GM21737 (cell line): ENCODE measurements at regions not wholly inside any gene's neighbourhood (a gene's known extent, or its start where the extent isn't known, plus 50 kb on each side); places are given as distances from the start of the nearest gene placed in this dataset.

Experiments
- ATAC-seq: cut with Tn5 transposase; IDR thresholded peaks from one replicate; pipeline ENCODE4 v1.9.1; 2021; ENCODE audit warnings: mild to moderate bottlenecking, moderate library complexity; ENCODE audit not compliant: unreplicated experiment

DNA sequence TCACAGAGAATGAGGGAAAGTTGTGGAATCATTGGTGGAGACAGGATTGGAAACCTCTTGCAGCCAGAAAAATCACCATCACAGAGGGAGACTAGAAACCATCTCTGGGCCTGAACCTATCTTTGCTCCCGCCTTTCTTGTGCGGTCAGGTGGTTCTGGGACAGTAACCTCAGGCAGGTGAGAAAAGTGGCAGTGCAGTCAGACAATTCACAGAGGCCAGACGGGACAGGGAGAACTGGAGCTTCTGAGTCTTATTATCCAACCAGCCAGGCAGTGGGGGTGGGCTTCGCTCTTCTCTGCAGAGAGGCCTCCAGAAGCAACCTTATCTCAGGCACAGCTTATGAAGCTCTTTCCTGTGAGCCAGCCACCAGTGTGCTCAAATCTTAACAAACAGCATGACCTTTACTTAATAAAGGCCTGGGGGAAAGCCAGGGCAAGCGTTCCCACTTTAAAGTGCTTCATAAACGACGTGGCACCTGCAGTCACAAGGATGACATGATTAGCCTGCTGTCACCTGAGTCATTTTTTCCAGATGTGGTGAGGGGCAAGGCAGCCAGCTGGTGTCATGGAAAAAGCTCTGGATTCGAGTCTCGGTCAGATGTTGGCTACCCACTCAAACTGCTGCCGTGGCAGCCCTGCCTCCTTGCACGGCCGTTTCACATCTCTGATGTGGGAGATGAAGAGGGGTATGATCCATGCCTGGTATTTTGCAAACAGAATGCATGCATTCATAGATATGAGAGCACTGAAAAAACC is 109.7 kb downstream of the B3GNT2 start:
- no peak for ATAC-seq

DNA sequence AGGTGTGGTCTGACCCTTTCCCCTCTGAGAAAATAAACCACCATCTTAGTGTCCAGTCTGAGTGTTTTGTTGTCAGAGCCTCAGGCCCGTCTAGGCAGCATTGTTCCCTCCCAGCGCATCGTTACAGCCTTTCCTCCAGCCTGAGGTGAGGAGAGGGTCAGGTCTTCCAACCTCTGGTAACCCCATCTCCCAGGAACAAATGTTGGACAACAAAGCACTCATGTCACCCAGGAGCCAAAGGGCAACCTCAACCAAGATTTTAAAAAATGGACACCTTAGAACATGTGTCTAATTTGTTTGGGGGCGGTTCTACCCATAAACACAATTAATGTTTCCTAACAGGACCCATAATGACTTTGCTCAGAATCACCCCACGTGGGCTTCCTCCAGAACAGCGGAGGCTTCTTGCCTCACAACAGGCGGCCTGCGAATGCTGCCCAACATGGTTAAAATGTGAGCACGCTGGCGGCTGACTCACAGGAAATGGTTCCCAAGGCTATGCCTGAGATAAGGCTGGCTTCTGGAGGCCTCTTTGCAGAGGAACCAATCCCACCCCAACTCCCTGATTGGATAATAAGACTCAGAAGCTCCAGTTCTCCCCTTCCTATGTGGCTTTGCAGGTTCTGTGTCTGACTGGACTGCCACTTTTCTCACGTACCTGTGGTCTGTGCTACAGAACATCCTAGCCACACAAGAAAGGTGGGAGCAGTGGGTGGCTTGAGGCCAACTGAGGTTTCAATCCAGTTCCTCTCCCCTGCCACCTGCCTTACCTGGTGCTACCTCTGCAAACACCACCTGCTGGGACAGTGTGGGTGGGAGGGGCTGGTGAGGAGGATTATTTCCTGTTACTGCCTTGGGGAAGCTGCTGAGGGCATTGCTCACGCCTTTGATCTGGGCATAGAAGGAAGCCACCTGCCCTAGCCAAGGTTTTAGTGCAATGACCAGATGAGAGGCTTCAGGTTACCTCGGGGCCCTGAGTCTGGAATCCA is 108.8 kb downstream of the B3GNT2 start:
- ATAC-seq = no peak

DNA sequence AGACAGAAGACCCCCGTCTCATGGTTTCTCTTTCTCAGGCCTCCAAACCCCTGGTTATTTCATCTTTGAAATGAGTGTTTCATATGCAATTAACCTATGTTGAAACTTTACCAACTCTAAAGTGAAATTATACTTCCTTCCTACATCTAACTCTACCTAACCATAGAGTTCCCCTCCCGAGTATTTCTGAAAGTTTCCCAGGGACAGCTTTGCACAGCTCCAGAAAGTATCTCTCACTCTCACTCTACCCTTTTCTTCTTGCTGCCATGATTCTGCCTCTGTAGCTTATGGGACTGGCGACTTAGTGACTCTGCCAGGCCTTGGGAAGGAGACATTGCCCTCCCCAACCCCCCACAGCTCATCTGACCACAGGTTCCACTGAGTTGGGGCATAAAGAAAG is 107.9 kb downstream of the B3GNT2 start:
- ATAC-seq = no peak

DNA sequence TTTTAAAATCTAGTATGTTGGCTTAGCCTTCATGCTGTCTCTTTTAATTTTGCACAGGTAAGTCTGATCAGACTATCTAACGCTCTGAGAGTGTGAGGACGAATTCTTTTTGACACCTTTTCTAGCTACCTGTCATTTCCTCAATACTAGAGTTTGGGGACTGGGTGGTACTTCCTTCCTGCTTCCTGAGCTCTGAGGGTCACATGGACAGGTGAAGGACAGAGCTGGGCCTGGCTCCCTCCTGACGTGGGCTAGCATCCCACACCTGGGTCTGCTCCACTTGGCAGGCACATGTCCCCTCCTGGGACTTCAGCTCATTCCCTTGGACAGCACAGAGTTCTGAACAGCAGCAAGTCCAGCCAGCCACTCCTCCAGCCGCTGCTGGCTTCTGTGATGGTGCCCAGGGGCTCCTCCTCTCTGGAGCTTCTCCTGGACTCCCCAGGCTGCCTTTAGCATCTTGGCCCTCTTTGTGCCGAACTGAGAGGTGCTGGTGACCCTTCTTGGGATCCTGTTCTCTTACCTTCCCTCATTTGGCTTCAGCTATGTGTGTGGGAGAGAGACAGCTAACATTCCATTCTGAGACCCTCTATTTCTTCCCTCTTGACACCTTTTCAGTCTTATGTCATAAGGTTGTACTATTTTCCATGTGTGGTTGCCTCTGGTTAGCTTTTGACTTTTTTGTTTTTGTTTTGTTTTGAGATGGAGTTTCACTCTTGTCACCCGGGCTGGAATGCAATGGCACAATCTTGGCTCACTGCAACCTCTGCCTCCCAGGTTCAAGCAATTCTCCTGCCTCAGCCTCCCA is 106.9 kb downstream of the B3GNT2 start:
- no peak for ATAC-seq

DNA sequence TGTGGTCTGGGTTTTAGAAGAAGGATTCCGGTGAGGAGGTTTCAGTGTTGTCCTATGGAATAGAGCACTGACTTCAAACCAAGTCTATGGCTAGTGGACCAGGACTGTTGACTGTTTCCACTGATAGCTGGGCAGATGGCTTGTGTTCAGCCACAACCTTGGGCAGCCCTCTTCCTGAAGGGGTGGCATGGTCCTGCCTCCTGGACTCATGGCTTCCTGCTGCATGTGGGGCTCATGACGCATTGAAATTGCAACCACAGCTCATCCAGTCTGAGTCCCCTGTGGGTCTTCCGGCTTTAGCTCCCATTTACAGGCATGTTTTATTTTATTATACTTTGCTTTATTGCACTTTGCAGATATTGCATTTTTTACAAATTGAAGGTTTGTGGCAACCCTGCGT is 105.0 kb downstream of the B3GNT2 start:
- ATAC-seq = no peak

DNA sequence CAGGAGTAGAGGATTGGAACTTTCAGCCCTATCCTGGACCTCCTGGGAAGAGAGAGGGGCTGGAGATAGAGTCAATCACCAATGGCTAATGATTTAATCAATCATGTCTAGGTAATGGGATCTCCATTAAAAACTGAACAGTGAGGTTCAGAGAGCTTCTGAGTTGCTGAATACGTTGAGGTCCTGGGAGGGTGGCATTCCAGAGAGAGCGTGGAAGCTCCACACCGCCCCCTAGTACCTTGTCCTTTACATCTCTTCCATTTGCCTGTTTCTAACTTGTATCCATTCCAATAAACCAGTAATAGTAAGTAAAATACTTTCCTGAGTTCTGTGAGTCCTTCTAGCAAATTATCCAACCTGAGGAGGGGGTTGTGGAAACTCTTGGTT is 101.7 kb downstream of the B3GNT2 start:
- ATAC-seq = no peak

DNA sequence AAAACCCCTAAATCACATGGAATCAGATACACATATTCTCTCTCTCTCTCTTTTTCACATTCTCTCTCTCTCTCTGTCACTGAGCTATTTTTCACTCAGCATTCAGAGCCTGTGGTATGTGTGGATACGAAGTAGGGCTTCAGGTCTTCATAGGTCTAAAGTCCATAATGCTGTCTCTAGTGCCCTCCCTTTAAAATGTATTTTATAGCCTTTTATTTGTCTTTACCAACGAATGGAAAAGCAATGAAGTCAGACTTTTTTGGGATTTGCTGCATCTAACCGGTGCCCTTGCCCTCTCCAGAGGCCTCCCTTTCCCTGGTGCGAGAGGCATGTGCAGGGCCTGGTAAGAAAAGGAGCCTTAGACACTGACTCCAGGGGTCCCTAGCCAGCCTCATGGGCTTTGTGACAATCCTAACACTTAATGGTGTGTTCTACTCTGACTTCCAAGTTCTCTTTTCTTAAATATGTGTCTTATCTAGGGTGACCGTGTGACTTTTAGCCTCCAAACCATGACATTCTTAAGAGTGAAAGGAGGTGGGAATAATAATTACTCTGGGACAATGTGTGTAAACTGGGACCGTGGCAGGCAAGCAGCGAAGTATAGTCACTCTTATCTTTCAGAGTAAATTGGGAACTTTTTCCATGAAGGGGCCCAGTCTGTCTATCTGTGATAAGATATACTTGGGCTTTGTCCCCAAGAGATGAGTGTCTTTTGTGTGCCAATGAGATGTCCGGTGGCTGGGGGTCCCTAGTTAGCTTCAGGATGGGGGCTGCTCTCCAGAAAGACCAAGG is 101.1 kb downstream of the B3GNT2 start:
- no peak for ATAC-seq

DNA sequence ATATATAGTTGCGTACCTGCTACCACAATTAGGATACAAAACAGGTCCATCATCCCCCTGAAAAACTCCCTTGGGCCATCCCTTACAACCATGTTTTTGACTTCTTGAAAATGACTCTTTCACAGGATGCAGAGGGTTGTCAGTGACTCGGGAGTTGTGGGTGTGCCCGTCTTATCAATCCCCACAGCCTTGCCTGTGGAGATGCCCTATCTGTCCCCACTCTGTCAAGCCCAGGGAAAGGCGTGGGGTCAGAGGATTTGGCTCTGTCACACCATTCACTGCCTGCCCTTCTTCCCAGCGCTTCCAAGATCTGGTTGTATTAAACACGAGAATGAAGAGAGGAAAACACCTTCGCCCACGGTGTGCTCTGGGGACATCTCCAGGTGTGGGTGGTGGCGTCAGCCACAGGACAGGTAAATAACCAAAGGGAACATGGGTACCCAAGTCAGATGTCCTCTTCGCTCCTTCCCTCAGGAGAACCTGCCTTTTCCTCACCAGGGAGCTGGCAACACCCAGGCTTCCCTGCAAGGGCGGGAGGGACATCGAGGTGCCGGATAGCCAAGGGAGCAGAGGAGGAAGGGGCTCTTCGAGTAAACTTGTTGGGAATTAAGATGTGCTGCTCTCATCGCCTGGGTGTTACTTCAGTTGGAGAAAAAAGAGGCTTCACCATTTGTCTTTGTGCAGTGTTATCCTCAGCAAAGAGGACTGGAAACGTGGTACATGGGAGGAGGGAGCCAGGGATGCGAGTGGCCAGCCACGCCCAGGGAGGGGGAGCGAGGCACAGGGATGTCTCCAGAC is 100.3 kb downstream of the B3GNT2 start:
- ATAC-seq = no peak

DNA sequence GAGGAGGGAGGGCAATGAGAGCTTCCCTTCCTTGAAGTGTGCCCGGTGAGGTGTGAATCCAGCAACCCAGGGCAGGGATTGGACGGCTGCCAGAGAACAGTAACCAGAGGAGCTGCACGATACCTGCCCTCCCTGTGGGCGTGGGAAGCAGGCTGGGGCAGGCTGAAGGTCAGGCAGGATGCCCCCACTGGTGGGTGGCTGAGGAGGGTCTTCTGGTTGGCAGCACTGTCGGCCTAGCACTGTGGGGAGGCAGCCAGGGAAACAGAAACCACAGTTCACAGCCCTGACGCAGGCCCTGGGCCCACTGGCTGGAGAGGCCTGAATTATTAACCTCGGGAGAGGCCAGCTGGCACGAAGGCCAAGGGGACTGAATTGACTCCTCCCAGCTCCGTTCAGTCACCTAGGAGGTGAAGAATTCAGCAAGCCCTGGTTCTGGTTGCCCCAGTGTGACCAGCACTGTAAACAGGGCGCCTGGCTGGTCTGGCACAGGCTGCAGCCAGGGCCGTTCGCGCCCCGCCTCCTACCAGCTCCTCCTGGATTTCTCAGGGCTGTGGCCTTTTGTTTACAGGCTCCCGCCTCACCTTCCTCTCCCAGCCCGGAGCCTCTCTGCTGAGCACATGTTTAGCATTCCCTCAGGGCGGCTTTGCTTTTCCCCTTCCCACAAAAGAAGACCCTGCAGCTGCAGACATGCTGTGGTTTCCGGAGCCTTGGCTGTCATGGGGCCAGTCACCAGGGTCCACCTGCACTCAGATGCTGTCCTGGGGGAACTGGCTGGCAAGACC is 97.8 kb downstream of the B3GNT2 start:
- peak; percentile 73 for ATAC-seq

DNA sequence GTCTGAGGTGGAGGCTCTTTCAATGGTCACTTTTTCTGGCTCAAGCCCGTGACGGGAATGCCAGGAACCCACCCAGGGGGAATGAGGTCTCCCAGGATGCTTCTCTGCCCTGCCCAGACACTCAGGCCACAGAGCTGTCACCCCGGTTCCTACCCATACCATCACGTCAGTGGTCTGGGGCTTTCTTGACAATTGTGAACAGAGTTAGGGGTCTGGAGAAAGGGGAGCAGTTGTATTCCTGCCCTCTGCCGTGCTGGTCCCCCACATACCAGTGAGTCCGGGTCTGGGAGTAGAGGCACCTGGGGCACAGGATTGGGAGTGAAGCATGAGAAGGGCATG is 97.2 kb downstream of the B3GNT2 start:
- no peak for ATAC-seq

DNA sequence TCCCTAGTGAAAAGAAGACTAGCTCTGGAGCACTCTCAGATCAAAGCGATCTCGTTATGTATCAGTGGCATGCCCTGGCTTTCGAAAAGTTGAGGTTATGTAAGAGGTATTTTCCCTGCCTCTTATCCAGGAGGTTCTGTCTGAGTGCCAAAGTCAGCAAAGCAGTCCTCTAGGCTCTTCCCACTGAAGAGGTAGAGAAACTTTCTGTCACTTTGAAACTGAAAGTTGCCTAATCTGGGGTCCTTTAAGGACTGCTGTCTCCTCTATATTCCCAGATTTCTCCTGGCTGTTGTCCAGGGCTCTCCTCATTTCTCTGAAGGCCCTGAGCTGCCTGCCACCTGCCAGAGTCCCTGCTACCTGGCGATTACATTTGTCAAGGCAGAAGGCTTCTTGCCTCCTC is 96.3 kb downstream of the B3GNT2 start:
- ATAC-seq = no peak

DNA sequence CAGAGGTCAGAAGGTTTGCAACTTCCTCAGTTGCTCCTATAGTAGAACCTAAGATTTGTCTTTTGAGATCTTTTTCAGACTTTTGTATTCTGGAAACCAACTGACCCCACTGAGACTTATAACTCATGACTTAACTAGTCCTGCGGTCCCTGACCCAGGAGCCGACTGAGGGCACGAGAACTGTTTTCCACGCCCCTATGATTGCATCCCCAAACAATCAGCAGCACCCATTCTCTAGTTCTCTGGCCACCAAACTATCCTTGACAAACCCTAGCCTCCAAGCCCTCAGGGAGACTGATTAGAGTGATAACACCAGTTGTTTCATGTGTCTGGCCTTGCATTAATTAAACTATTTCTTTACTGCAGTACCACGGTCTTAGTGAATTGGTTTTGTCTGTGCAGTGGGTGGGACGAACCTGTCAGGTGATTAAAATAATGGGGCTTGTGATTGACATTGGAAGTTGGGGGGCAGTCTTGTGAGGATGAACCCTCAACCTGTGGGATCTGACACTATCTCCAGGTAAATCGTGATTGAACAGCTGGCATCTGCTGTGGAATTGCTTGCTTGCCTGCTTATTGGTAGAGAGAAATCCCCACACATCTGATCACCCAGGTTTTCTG is 95.7 kb downstream of the B3GNT2 start:
- ATAC-seq = no peak

DNA sequence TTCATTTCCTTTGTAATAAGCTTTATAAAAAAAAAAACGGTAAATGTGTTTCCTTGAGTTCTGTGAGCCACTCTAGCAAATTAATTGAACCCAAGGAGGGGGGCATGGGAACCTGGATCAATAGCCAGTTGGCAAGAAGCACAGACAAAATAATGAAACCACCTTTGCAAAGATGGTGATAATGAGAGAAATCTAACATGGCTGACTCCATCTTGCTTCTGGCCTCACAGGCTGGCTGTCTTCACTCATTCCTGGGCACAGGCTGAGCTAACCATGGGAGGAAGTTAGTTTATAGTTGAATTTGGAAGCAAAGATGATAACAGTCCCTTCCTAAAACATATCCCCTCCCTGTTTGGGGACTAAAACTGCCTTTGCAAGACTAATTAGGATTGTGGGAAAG is 95.1 kb downstream of the B3GNT2 start:
- ATAC-seq = no peak

DNA sequence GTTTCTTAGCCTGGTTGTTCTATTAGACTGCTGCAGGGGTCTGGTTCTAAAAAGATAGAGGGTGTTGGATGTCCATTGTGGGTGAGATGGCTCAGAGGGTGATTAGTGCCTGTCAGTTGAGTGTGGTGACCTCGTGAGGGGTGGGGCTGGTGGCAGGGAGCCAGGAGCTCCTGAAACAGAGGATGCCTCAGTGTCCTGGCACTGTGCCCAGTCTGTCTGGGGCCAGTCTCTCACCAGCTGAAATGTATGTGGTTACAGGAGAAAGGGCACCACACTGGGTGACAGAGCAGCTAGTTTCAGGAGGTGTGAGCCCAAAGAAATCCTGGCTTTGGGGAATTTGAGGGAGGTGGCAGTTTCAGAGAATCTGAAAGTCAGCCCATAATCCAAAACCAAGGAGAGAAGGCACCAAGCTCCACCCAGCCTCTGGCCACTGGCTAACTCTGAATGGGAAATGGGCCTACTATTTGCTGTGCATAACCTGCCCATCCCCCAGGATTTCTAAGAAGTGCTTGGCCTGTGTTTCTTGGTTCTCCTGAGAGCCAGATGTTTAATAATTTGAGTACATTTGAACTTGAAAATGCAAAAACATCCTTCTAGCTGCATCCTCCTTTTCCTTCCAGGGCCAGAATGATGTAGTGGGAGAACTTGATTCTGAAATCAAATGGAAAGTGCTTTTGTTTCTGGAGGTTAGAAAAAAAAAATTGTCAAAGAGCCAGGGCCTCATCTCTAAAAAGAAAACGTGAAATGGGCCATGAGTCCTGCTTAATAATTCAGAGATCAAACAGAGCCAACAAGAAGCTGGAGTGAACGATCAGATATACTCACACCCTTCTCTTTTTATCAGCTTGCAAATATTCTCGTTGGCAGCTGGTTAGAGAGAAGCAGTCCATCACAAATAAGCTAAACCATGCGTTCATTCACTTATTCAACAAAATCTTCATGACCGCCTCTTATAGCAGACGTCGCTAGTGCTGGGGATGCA is 92.3 kb downstream of the B3GNT2 start:
- peak; percentile 78 for ATAC-seq

DNA sequence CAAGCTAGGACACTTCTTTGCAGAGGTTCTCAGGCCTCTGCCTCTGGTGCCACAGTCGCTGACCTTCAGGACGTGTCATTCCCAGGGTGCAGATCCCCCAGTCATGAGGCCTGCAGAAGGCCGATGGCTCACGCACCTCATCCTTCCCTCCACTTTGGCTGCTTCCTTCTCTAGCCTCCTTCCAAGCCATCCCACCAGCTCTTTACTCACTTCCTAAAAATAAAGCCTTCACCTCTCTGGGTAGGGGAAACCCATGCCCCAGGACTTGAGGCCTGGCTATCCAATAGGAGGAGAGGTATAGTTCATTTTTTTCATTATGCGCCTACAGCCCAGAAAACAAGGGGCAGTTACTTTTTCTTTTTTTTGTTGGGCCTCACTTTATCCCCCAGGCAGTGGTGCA is 91.4 kb downstream of the B3GNT2 start:
- no peak for ATAC-seq

DNA sequence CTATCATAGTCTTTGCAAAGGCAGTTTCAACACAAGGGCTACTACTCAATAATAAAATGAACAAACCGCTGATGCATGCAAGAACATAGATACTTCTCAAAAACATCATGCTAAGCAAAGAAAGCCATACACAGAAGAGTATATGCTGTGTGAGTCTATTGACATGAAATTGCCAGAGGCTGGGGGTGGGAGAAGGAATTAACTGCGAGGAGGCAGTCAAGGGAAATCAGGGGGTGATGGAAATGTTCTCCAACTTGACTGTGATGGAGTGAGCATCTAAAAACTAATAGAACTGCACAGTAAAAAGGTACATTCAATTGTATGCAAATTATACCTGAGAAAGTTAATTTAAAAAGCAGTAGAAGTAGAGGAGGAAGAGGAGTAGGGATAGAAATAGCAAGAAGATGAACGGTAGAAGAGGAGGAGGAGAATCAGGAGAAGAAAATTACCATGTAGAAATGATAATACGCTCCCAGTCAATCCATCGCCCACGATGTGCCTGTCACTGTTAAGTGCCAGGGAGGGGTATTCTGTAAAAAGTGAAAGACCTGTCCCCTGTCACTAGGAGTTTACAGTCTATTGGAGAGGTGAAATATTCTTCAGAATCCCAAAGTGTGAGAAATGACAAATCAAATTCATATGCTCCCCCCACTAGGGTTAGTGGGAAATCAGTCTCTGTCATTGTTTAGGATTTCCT is 90.3 kb downstream of the B3GNT2 start:
- no peak for ATAC-seq

DNA sequence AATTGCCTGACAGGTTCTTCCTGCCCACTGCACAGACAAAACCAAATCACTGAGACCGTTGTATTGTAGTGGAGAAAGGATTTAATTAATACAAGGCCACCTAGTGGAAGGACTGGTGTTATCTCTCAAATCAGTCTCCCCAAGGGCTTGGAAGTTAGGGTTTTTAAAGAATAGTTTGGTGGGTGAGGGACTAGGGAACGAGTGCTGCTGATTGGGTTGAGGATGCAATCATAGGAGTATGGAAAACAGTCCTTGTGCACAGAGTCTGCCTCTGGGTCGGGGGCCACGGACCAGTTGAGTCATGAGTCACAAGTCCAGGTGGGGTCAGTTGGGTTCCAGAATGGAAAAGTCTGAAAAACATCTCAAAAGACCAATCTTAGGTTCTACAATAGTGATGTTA is 89.1 kb downstream of the B3GNT2 start:
- ATAC-seq = no peak
